ENCODE measurements at regions not wholly inside any gene's neighbourhood (a gene's known extent, or its start where the extent isn't known, plus 50 kb on each side); places are given as distances from the start of the nearest gene placed in this dataset.

GRCh38 chr5:136665331-136665730 lies 300.0 kb upstream of the TRPC7 start (continued):
- no peak for TF ChIP-seq CHD2 (IDR thresholded peaks at IDR 0.05; ENCODE audit: borderline replicate concordance, low read depth, low read length)
- TF ChIP-seq YY1 (IDR thresholded peaks at IDR 0.05; ENCODE audit: low read depth, low read length): no peak
- no peak for TF ChIP-seq MYB (IDR thresholded peaks at IDR 0.05; ENCODE audit: borderline replicate concordance, low read depth, low read length)
- TF ChIP-seq BRCA1 (IDR thresholded peaks at IDR 0.05; ENCODE audit: low read depth, low read length): no peak
- no peak for TF ChIP-seq CREB1 (IDR thresholded peaks at IDR 0.05; ENCODE audit: low read depth)
- TF ChIP-seq CEBPZ (IDR thresholded peaks at IDR 0.05; ENCODE audit: low read depth, low read length): no peak
- TF ChIP-seq EZH2 (IDR thresholded peaks at IDR 0.05; ENCODE audit: borderline replicate concordance, control insufficient read depth, low read depth, low read length): no peak
- TF ChIP-seq RAD51 (IDR thresholded peaks at IDR 0.05): no peak
- TF ChIP-seq PRDM15 (CRISPR knock-in tag; IDR thresholded peaks at IDR 0.05): no peak
- TF ChIP-seq MYC (IDR thresholded peaks at IDR 0.05; ENCODE audit: insufficient read depth, insufficient read length, insufficient replicate concordance, low read length, severe bottlenecking): no peak

All from GM12878 (cell line).